Sigmoid colon (tissue), 6 donors: ENCODE measurements at regions not wholly inside any gene's neighbourhood (a gene's known extent, or its start where the extent isn't known, plus 50 kb on each side); places are given as distances from the start of the nearest gene placed in this dataset.

Experiments used
- DNase-seq: peaks from one replicate; pipeline ENCODE4 v3.0.0-alpha.2; 2019
- H3K27ac ChIP-seq, 4 donors: fragments of 200-600 bp; sonication (generic); one replicate each; pipeline ENCODE4 v1.5.1; 2016 to 2019; ENCODE audit warnings: mild to moderate bottlenecking in 1 of 4
- H3K27me3 ChIP-seq, 3 donors: fragments of 200-600 bp; sonication (generic); one replicate each; pipeline ENCODE4 v1.5.1; 2019; ENCODE audit warnings: mild to moderate bottlenecking in 1 of 3
- H3K36me3 ChIP-seq, 4 donors: fragments of 200-600 bp; sonication (generic); one replicate each; pipeline ENCODE4 v1.5.1; 2016 to 2019
- H3K4me1 ChIP-seq, 4 donors: fragments of 200-600 bp; sonication (generic); one replicate each; pipeline ENCODE4 v1.5.1; 2017 to 2019
- H3K4me3 ChIP-seq, 4 donors: fragments of 200-600 bp; sonication (generic); one replicate each; pipeline ENCODE4 v1.5.1; 2017 to 2019; ENCODE audit warnings: mild to moderate bottlenecking in 2 of 4, moderate library complexity in 1 of 4
- H3K9me3 ChIP-seq, 4 donors: fragments of 200-600 bp in 3 of 4; sonication (generic) in 3 of 4; one replicate each; pipeline versions ENCODE4 v1.5.1 to v1.6.1; 2013 to 2019
- CTCF ChIP-seq, 4 experiments: fragments of 450-650 bp in 3 of 4; fragments of 200-600 bp in 1 of 4; IDR thresholded peaks; one replicate each; pipeline ENCODE4 v1.5.1; 2016 to 2019; ENCODE audit warnings: antibody characterized with exemption in 4 of 4, mild to moderate bottlenecking in 3 of 4, moderate library complexity in 2 of 4
- EP300 ChIP-seq, 4 donors: sonication (generic); formaldehyde crosslinking; IDR thresholded peaks; one replicate each; pipeline ENCODE4 v1.6.1; 2017; ENCODE audit warnings: antibody characterized with exemption in 4 of 4
- POLR2A ChIP-seq, 2 donors: fragments of 450-650 bp; IDR thresholded peaks; one replicate each; pipeline ENCODE4 v1.6.1; 2016; ENCODE audit warnings: antibody characterized with exemption in 2 of 2, mild to moderate bottlenecking in 2 of 2, moderate library complexity in 2 of 2
- POLR2AphosphoS5 ChIP-seq, 4 donors: sonication (generic); formaldehyde crosslinking; IDR thresholded peaks; one replicate each; pipeline ENCODE4 v1.6.1; 2017; ENCODE audit warnings: antibody characterized with exemption in 4 of 4
- WGBS, 2 donors: extraction: QIAGEN DNeasy Blood & Tissue Kit; methylation state at CpG; one replicate each; pipeline ENCODE4 v1.1.7; 2013; 5-methylcytosine and 5-hydroxymethylcytosine counted together
- intact Hi-C: fragments of 100-400 bp; cut with DNase I; formaldehyde crosslinking; loops from one replicate; pipeline ENCODE4 v1.15.1; 2023
- donor health status: healthy with polysubstance abuse.
- donor health status: healthy.

- TF ChIP-seq POLR2A (IDR thresholded peaks at IDR 0.05) (no peak), CTCF (IDR thresholded peaks at IDR 0.05) (no peak), EP300 (IDR thresholded peaks at IDR 0.05) (no peak)
- 85 to 87% methylated on average over 5 of the region's 5 CpGs for WGBS, 2 donors
- H3K4me1 ChIP-seq = no peaks in the 10 kb centered on the region
- no peak overlapping the region for H3K4me3 ChIP-seq
- H3K9me3 ChIP-seq = no peaks in the 10 kb centered on the region
- no peak overlapping the region for H3K27ac ChIP-seq
- no peak for DNase-seq
- H3K36me3 ChIP-seq = no peaks in the 10 kb centered on the region
- no peaks in the 10 kb centered on the region for H3K27me3 ChIP-seq
- intact Hi-C loops = no loop called here
Observed at GRCh38 chr14:30045720-30046119, 118.1 kb upstream of the PRKD1 start.

- Histone ChIP-seq H3K36me3 (no peaks in the 10 kb centered on the region), H3K27me3 (no peaks in the 10 kb centered on the region), H3K4me1 (no peaks in the 10 kb centered on the region), H3K9me3 (no peaks in the 10 kb centered on the region), H3K27ac (no peak overlapping the region), H3K4me3 (no peak overlapping the region)
- no peak for DNase-seq
- TF ChIP-seq EP300 (IDR thresholded peaks at IDR 0.05) = no peak
- no peak for TF ChIP-seq POLR2AphosphoS5 (IDR thresholded peaks at IDR 0.05)
- no peak for TF ChIP-seq POLR2A (IDR thresholded peaks at IDR 0.05)
- TF ChIP-seq CTCF (IDR thresholded peaks at IDR 0.05) = no peak
- WGBS, 2 donors = 86 to 91% methylated on average over 2 of the region's 2 CpGs
- intact Hi-C loops = no loop called here
Observed at GRCh38 chr14:30053103-30053502, 125.5 kb upstream of the PRKD1 start.

GRCh38 chr14:30054201-30054600, 126.6 kb upstream of the PRKD1 start:
- DNase-seq = no peak
- intact Hi-C loops = no loop called here

GRCh38 chr14:30058401-30058800, 130.8 kb upstream of the PRKD1 start:
- H3K4me3 ChIP-seq = no peak overlapping the region
- DNase-seq = no peak
- intact Hi-C loops = no loop called here
- TF ChIP-seq POLR2A (IDR thresholded peaks at IDR 0.05) (no peak), POLR2AphosphoS5 (IDR thresholded peaks at IDR 0.05) (no peak), EP300 (IDR thresholded peaks at IDR 0.05) (no peak), CTCF (IDR thresholded peaks at IDR 0.05) (no peak)
- H3K9me3 ChIP-seq = no peaks in the 10 kb centered on the region
- no peaks in the 10 kb centered on the region for H3K36me3 ChIP-seq
- H3K27ac ChIP-seq = no peak overlapping the region
- no peaks in the 10 kb centered on the region for H3K27me3 ChIP-seq
- no peaks in the 10 kb centered on the region for H3K4me1 ChIP-seq
- WGBS, 2 donors = 88 to 91% methylated on average over 1 of the region's 1 CpG

More at GRCh38 chr14:30054201-30054600, 126.6 kb upstream of the PRKD1 start:
- Histone ChIP-seq H3K9me3 (no peaks in the 10 kb centered on the region), H3K36me3 (no peaks in the 10 kb centered on the region), H3K4me3 (no peak overlapping the region), H3K27me3 (no peaks in the 10 kb centered on the region), H3K27ac (no peak overlapping the region), H3K4me1 (no peaks in the 10 kb centered on the region)
- TF ChIP-seq CTCF (IDR thresholded peaks at IDR 0.05) = no peak
- TF ChIP-seq EP300 (IDR thresholded peaks at IDR 0.05) = no peak
- TF ChIP-seq POLR2A (IDR thresholded peaks at IDR 0.05) = no peak
- no peak for TF ChIP-seq POLR2AphosphoS5 (IDR thresholded peaks at IDR 0.05)

- WGBS, 2 donors = 51 to 58% methylated on average over 2 of the region's 2 CpGs
- TF ChIP-seq CTCF (IDR thresholded peaks at IDR 0.05) (no peak), POLR2AphosphoS5 (IDR thresholded peaks at IDR 0.05) (no peak), POLR2A (IDR thresholded peaks at IDR 0.05) (no peak), EP300 (IDR thresholded peaks at IDR 0.05) (no peak)
- Histone ChIP-seq H3K4me3 (no peak overlapping the region), H3K4me1 (no peaks in the 10 kb centered on the region), H3K9me3 (no peaks in the 10 kb centered on the region), H3K27ac (no peak overlapping the region), H3K27me3 (no peaks in the 10 kb centered on the region), H3K36me3 (no peaks in the 10 kb centered on the region)
- no peak for DNase-seq
- intact Hi-C loops = no loop called here
Observed at GRCh38 chr14:30063746-30064145, 136.1 kb upstream of the PRKD1 start.
